ENCODE measurements at regions not wholly inside any gene's neighbourhood (a gene's known extent, or its start where the extent isn't known, plus 50 kb on each side); places are given as distances from the start of the nearest gene placed in this dataset.

DNA sequence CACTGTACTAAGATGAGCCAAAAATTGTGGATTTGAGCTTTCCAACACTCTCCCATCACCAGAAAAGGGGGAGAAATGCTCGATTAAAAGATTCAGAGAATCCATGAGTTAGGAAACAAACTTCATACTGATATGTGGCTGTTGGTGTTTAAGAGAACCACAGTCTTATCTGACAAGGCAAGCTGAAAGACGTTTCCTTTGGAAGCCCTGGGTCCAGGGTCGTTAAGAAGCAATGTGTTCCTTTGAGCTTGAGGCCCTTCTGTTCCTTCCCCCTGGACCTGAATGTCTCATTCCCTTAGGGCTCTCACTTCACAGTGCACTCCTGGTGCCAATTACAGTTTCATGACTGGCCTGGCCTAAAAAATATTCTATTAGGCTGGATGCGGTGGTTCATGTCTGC lies 524.8 kb upstream of the PPP2R3A start:
- TF ChIP-seq ZNF274 (IDR thresholded peaks at IDR 0.05; ENCODE audit: low read depth, low read length) (no peak), YY1 (IDR thresholded peaks at IDR 0.05; ENCODE audit: insufficient read depth, insufficient read length) (no peak)

All from NT2/D1 (cell line).